ENCODE measurements at regions not wholly inside any gene's neighbourhood (a gene's known extent, or its start where the extent isn't known, plus 50 kb on each side); places are given as distances from the start of the nearest gene placed in this dataset.

- ChIA-PET POLR2A (interaction anchor here (0.6 kb wide), 1 partner anchor 373 kb away, joined by 4 read pairs; no protein-coding TSS in a partner anchor), CTCF (no interaction called here)
- Mint-ChIP-seq H3K4me1 (ENCODE audit: low read depth) (no peaks in the 10 kb centered on the region), H3K27me3 (peaks cover 8% of the 10 kb centered on the region), H3K36me3 (ENCODE audit: low read depth) (no peaks in the 10 kb centered on the region), H3K27ac (no peak overlapping the region), H3K4me3 (no peak overlapping the region), H3K9me3 (no peaks in the 10 kb centered on the region)
- TF ChIP-seq, protein P1, sequence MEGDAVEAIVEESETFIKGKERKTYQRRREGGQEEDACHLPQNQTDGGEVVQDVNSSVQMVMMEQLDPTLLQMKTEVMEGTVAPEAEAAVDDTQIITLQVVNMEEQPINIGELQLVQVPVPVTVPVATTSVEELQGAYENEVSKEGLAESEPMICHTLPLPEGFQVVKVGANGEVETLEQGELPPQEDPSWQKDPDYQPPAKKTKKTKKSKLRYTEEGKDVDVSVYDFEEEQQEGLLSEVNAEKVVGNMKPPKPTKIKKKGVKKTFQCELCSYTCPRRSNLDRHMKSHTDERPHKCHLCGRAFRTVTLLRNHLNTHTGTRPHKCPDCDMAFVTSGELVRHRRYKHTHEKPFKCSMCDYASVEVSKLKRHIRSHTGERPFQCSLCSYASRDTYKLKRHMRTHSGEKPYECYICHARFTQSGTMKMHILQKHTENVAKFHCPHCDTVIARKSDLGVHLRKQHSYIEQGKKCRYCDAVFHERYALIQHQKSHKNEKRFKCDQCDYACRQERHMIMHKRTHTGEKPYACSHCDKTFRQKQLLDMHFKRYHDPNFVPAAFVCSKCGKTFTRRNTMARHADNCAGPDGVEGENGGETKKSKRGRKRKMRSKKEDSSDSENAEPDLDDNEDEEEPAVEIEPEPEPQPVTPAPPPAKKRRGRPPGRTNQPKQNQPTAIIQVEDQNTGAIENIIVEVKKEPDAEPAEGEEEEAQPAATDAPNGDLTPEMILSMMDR (IDR thresholded peaks at IDR 0.05): no peak
- intact Hi-C loops (cut with micrococcal nuclease): no loop called here
- DNase-seq (no peak), ATAC-seq (no peak)
Observed at GRCh38 chr5:173434270-173434669, 106.1 kb upstream of the STC2 start.

DNA sequence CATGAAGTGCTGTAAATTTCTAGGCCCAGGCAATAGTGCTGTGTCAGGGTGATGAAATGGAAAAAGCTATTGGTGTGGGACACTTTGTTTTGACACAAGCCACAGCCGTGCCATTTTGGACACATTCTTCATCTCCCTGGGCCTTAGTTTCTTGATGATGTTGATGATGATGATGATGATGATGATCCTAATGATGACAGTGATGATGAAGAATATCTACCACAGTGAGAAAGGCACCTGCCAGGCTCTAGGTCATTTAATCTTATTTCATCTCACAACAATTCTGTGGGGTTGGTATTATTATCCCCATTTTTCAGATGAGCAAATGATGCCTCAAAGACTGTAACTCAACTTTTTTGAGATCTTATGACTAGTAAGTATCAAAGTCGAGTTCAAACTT lies 102.2 kb upstream of the STC2 start:
- H3K36me3 Mint-ChIP-seq (ENCODE audit: low read depth): no peaks in the 10 kb centered on the region
- CTCF ChIA-PET: no interaction called here
- ATAC-seq (no peak), DNase-seq (no peak)
- intact Hi-C loops (cut with micrococcal nuclease): no loop called here
- POLR2A ChIA-PET: no interaction called here
- peaks cover 1% of the 10 kb centered on the region for H3K27me3 Mint-ChIP-seq
- H3K4me3 Mint-ChIP-seq: no peak overlapping the region
- no peak overlapping the region for H3K27ac Mint-ChIP-seq
- no peaks in the 10 kb centered on the region for H3K4me1 Mint-ChIP-seq (ENCODE audit: low read depth)
- TF ChIP-seq, protein P1 (IDR thresholded peaks at IDR 0.05): no peak
- no peaks in the 10 kb centered on the region for H3K9me3 Mint-ChIP-seq

GRCh38 chr5:173429489-173430150 lies 101.4 kb upstream of the STC2 start:
- Mint-ChIP-seq H3K27me3 (peaks cover 1% of the 10 kb centered on the region), H3K4me1 (ENCODE audit: low read depth) (no peaks in the 10 kb centered on the region), H3K36me3 (ENCODE audit: low read depth) (no peaks in the 10 kb centered on the region), H3K9me3 (peaks cover under 1% of the 10 kb centered on the region), H3K27ac (no peak overlapping the region), H3K4me3 (no peak overlapping the region)
- ChIA-PET POLR2A (no interaction called here), CTCF (no interaction called here)
- TF ChIP-seq, protein P1 (IDR thresholded peaks at IDR 0.05): no peak
- intact Hi-C loops (cut with micrococcal nuclease): no loop called here
- DNase-seq (no peak), ATAC-seq (no peak)

DNA sequence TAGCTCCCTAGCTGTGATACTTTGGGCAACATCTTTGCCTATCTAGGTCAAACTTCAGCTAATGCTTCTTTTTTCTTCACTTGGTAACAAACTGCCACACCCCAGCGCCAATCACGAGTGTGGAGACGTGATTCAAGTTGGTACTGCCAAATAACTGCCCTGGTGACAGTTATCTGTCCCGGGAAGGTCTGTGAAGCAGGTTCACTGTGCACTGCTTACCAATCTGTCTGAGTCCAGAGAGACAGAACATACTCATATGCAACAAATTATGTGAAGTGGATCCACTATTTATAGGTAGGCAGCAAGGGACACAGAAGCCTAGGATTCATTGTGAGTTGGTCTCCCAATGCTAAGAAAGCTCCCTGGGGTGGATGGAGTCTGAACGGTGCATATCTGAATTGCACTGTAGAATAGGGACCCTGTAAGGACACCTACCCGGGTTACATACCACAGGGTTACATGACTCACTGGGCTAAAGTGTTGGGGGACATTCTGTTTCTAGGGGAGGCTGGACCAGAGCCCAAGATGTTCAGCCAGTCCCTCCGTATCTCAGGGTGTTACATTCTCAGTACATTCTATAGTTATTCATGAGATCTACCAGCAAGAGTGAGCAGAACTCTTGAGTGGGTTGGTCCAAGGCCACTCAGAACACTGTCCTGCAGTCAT lies 95.4 kb upstream of the STC2 start:
- H3K4me3 Mint-ChIP-seq: no peak overlapping the region
- DNase-seq: no peak
- peaks cover 4% of the 10 kb centered on the region for H3K9me3 Mint-ChIP-seq
- H3K27ac Mint-ChIP-seq: no peak overlapping the region
- H3K27me3 Mint-ChIP-seq: peaks cover 2% of the 10 kb centered on the region
- CTCF ChIA-PET: no interaction called here
- no peaks in the 10 kb centered on the region for H3K4me1 Mint-ChIP-seq (ENCODE audit: low read depth)
- POLR2A ChIA-PET: no interaction called here
- H3K36me3 Mint-ChIP-seq (ENCODE audit: low read depth): no peaks in the 10 kb centered on the region
- ATAC-seq: no peak
- TF ChIP-seq, protein P1 (IDR thresholded peaks at IDR 0.05): no peak
- intact Hi-C loops (cut with micrococcal nuclease): no loop called here

- CTCF ChIA-PET: no interaction called here
- no peak for DNase-seq
- ATAC-seq: no peak
- no peak overlapping the region for H3K4me3 Mint-ChIP-seq
- no peak overlapping the region for H3K27ac Mint-ChIP-seq
- intact Hi-C loops (cut with micrococcal nuclease): no loop called here
- POLR2A ChIA-PET: no interaction called here
- no peaks in the 10 kb centered on the region for H3K36me3 Mint-ChIP-seq (ENCODE audit: low read depth)
- TF ChIP-seq, protein P1 (IDR thresholded peaks at IDR 0.05): no peak
- H3K27me3 Mint-ChIP-seq: peaks cover 2% of the 10 kb centered on the region
- peaks cover 13% of the 10 kb centered on the region for H3K9me3 Mint-ChIP-seq
- no peaks in the 10 kb centered on the region for H3K4me1 Mint-ChIP-seq (ENCODE audit: low read depth)
Observed at GRCh38 chr5:173420108-173420507, 91.9 kb upstream of the STC2 start.
